HG03571 (cell line): ENCODE measurements at regions not wholly inside any gene's neighbourhood (a gene's known extent, or its start where the extent isn't known, plus 50 kb on each side); places are given as distances from the start of the nearest gene placed in this dataset.
"Not testable (repeated sequence)": the region's sequence is repeated elsewhere in the genome, so short reads cannot be mapped to it uniquely, and the experiment has no call there.

Experiments
- ATAC-seq: cut with Tn5 transposase; IDR thresholded peaks from one replicate; pipeline ENCODE4 v1.9.1; 2021; ENCODE audit not compliant: unreplicated experiment

GRCh38 chr5:67989456-67989855 lies 226.1 kb upstream of the PIK3R1 start:
- ATAC-seq: no peak

GRCh38 chr5:67986761-67987160 lies 228.8 kb upstream of the PIK3R1 start:
- ATAC-seq: no peak

- ATAC-seq: no peak
Observed at GRCh38 chr5:67985686-67986387, 229.7 kb upstream of the PIK3R1 start.

- ATAC-seq: no peak
Observed at GRCh38 chr5:67984546-67984945, 231.0 kb upstream of the PIK3R1 start.

- ATAC-seq: no peak
Observed at GRCh38 chr5:67983251-67984110, 232.1 kb upstream of the PIK3R1 start.

GRCh38 chr5:67982160-67982559 lies 233.4 kb upstream of the PIK3R1 start:
- not testable (repeated sequence) for ATAC-seq

GRCh38 chr5:67978171-67978570 lies 237.4 kb upstream of the PIK3R1 start:
- ATAC-seq: no peak

GRCh38 chr5:67976891-67977601 lies 238.5 kb upstream of the PIK3R1 start:
- no peak for ATAC-seq

GRCh38 chr5:67976181-67976580 lies 239.4 kb upstream of the PIK3R1 start:
- ATAC-seq: no peak

- ATAC-seq: no peak
Observed at GRCh38 chr5:67974471-67974870, 241.1 kb upstream of the PIK3R1 start.

- no peak for ATAC-seq
Observed at GRCh38 chr5:67974054-67974453, 241.5 kb upstream of the PIK3R1 start.

- no peak for ATAC-seq
Observed at GRCh38 chr5:67971971-67972821, 243.4 kb upstream of the PIK3R1 start.

GRCh38 chr5:67971223-67971830 lies 244.2 kb upstream of the PIK3R1 start:
- ATAC-seq: no peak

GRCh38 chr5:67969631-67970030 lies 245.9 kb upstream of the PIK3R1 start:
- no peak for ATAC-seq

- no peak for ATAC-seq
Observed at GRCh38 chr5:67969176-67969575, 246.4 kb upstream of the PIK3R1 start.

GRCh38 chr5:67966712-67967111 lies 248.8 kb upstream of the PIK3R1 start:
- ATAC-seq: no peak

GRCh38 chr5:67964619-67965018 lies 250.9 kb upstream of the PIK3R1 start:
- no peak for ATAC-seq

GRCh38 chr5:67963789-67964519 lies 251.6 kb upstream of the PIK3R1 start:
- no peak for ATAC-seq

GRCh38 chr5:67960939-67961338 lies 254.6 kb upstream of the PIK3R1 start:
- ATAC-seq: no peak

GRCh38 chr5:67957374-67957773 lies 258.2 kb upstream of the PIK3R1 start:
- ATAC-seq: no peak
